ENCODE measurements at regions not wholly inside any gene's neighbourhood (a gene's known extent, or its start where the extent isn't known, plus 50 kb on each side); places are given as distances from the start of the nearest gene placed in this dataset.

- TF ChIP-seq CTCF (conservative IDR thresholded peaks at IDR 0.05; ENCODE audit: low read depth, low read length) (no peak), RAD21 (IDR thresholded peaks at IDR 0.05; ENCODE audit: low read length) (no peak), POLR2A (IDR thresholded peaks at IDR 0.05; ENCODE audit: low read depth, low read length) (no peak), USF2 (IDR thresholded peaks at IDR 0.05; ENCODE audit: low read depth, low read length) (no peak), MXI1 (IDR thresholded peaks at IDR 0.05; ENCODE audit: borderline replicate concordance, low read depth, low read length) (no peak), MAFK (IDR thresholded peaks at IDR 0.05; ENCODE audit: low read depth, low read length) (no peak), RFX5 (IDR thresholded peaks at IDR 0.05; ENCODE audit: low read depth, low read length) (no peak)
Observed at GRCh38 chr13:33746867-33747266, 71.1 kb upstream of the RFC3 start.

Measured in IMR-90 (cell line).